ENCODE measurements at regions not wholly inside any gene's neighbourhood (a gene's known extent, or its start where the extent isn't known, plus 50 kb on each side); places are given as distances from the start of the nearest gene placed in this dataset.

DNA sequence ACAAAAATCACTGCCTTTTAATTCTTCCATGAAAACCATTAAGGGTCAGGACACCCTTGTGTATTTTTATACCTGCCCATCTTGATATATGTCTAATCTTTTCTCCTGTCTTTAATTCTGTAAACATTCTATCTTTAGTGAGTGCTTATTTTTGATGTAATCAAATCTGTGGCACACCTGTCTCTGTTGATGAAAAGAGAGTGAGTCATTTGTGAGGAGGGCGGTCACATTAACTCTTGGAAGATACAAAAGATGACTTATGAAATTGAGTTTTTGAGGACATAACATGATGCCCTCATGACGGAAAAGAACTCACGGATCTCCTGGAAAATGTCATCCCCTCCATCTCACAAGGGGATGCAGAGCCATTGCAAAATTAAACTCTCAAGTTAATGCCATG lies 206.5 kb upstream of the PGR start:
- TF ChIP-seq POLR2A (IDR thresholded peaks at IDR 0.05) (no peak), POLR2AphosphoS5 (IDR thresholded peaks at IDR 0.05) (no peak), EP300 (IDR thresholded peaks at IDR 0.05) (no peak)
- TF ChIP-seq, protein P1, sequence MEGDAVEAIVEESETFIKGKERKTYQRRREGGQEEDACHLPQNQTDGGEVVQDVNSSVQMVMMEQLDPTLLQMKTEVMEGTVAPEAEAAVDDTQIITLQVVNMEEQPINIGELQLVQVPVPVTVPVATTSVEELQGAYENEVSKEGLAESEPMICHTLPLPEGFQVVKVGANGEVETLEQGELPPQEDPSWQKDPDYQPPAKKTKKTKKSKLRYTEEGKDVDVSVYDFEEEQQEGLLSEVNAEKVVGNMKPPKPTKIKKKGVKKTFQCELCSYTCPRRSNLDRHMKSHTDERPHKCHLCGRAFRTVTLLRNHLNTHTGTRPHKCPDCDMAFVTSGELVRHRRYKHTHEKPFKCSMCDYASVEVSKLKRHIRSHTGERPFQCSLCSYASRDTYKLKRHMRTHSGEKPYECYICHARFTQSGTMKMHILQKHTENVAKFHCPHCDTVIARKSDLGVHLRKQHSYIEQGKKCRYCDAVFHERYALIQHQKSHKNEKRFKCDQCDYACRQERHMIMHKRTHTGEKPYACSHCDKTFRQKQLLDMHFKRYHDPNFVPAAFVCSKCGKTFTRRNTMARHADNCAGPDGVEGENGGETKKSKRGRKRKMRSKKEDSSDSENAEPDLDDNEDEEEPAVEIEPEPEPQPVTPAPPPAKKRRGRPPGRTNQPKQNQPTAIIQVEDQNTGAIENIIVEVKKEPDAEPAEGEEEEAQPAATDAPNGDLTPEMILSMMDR (IDR thresholded peaks at IDR 0.05) = no peak

Data from stomach (tissue), 4 donors.